ENCODE measurements at regions not wholly inside any gene's neighbourhood (a gene's known extent, or its start where the extent isn't known, plus 50 kb on each side); places are given as distances from the start of the nearest gene placed in this dataset.

DNA sequence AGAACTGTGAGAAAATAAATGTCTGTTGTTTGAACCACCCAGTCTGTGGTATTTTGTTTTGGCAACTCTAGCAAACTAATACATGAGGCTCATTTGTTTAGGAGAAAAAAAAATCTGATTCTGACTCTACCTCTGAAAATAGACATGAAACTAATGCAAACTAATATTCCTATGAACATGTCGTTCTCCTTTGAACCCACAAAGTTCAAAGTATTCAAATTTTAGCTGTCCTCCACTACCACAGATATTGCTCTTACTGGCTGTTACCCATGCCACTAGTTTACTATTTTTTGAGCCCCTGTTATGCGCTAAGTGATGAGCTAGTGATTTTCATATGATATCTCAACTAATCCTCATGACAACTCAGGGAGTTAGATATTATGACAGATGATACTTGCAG is 58.8 kb upstream of the ZNF804B start:
- DNase-seq, result no peak
- in situ Hi-C loops (cut with MboI; ENCODE audit: low pct_unique_long_range_greater_than_20kb, low sequenced_read_pairs), result no loop called here

DNA sequence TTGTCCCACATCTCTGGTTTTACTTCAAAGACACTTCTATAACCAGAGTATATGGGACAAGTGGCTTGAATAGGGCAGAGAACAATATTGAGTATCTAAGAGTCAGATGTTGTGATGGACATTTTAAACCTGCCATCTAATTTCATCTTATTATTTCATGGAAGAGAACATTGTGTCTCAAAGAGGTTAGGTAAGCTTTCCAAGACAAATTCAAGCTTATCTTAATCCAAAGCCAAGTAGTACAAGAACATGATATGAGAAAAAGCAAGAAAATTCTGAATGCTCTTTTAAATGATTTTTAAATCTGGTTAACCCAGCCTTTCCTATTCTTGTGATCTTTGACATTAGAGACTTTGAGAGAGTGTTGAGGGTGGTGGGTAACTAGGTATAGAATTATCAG is 65.3 kb upstream of the ZNF804B start:
- no peak for DNase-seq
- in situ Hi-C loops (cut with MboI; ENCODE audit: low pct_unique_long_range_greater_than_20kb, low sequenced_read_pairs), result no loop called here

- in situ Hi-C loops (cut with MboI; ENCODE audit: low pct_unique_long_range_greater_than_20kb, low sequenced_read_pairs), result no loop called here
- no peak for DNase-seq
Measured at GRCh38 chr7:88693131-88693530, 66.4 kb upstream of the ZNF804B start.

DNA sequence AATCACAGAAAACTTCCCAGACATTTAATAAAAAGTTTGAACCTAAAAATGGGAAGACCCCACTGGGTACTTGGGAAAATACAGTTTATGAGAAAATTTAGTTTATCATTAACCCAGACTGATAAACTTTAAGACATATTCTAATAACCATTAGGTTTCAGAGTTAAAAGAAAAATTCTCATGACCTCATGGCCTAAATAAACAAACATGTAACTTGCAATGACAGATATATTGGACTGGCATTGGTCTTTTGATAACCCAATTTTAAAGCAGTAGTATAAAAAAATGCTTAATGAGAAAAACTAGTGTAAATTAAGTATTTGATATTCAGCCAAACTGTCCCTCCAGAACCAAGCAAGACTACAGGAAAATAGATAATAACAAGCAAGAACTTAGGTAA is 67.0 kb upstream of the ZNF804B start:
- in situ Hi-C loops (cut with MboI; ENCODE audit: low pct_unique_long_range_greater_than_20kb, low sequenced_read_pairs), result no loop called here
- no peak for DNase-seq

GRCh38 chr7:88689821-88690220 is 69.7 kb upstream of the ZNF804B start:
- DNase-seq, result no peak
- in situ Hi-C loops (cut with MboI; ENCODE audit: low pct_unique_long_range_greater_than_20kb, low sequenced_read_pairs), result no loop called here

GRCh38 chr7:88688222-88688621 is 71.3 kb upstream of the ZNF804B start:
- in situ Hi-C loops (cut with MboI; ENCODE audit: low pct_unique_long_range_greater_than_20kb, low sequenced_read_pairs), result no loop called here
- no peak for DNase-seq

- DNase-seq, result no peak
- in situ Hi-C loops (cut with MboI; ENCODE audit: low pct_unique_long_range_greater_than_20kb, low sequenced_read_pairs), result no loop called here
Measured at GRCh38 chr7:88686468-88687229, 72.9 kb upstream of the ZNF804B start.

DNA sequence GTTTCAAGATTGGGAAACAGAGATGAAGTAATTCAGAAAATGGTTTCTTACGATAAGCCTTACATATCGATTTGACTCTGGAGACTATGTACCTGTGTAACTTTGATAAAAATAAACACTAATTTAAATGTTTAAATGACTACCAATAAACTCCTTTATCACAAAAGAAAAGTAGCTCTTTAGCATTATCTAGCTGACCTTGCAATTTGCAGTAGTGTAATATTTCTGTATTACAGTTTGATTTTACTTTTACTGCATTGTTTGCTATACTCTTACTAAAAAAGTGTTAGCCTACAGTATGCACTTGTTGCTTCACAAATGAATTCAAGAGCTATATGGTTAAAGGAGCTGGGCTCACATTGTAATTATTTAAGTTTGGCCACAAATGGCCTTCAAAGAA is 77.8 kb upstream of the ZNF804B start:
- in situ Hi-C loops (cut with MboI; ENCODE audit: low pct_unique_long_range_greater_than_20kb, low sequenced_read_pairs), result no loop called here
- no peak for DNase-seq

- no peak for DNase-seq
- in situ Hi-C loops (cut with MboI; ENCODE audit: low pct_unique_long_range_greater_than_20kb, low sequenced_read_pairs), result no loop called here
Measured at GRCh38 chr7:88670536-88670935, 89.0 kb upstream of the ZNF804B start.

DNA sequence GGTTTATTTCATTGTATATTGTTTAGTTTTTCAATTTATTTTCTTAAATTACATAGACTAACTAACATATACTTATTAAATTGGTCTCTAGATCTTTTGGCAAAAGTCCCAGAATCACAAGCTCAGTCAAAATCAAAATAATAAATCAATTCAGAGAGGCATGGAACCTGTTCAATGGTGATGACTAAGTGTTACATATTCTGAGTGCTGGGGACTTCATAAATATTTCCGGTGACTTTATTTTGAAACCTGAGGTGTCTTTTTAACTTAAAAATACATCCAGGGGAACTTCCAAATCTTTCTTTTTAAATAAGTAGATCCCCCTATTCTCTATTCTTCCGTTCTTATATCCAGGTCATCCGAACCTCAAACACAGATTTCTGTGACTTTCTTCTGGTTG is 89.6 kb upstream of the ZNF804B start:
- no peak for DNase-seq
- in situ Hi-C loops (cut with MboI; ENCODE audit: low pct_unique_long_range_greater_than_20kb, low sequenced_read_pairs), result no loop called here

DNA sequence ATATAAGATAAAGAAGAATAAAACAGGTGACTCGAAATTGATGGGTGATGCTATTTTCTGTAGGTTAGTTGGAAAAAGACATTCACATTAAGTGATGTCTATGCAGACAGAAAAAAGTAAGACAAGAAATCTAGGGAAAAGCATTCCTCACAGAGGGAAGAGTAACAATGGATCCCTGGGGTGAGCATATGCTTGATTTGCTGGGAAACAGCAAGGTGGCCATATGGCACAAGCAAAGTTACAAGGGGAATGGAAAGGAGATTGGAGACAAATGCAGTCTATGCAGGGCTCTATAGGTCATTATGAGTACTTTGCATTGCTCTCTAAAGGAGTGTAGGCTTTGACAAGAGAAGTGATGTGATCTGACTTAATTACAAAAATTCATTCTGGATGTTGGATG is 90.9 kb upstream of the ZNF804B start:
- in situ Hi-C loops (cut with MboI; ENCODE audit: low pct_unique_long_range_greater_than_20kb, low sequenced_read_pairs), result no loop called here
- no peak for DNase-seq

DNA sequence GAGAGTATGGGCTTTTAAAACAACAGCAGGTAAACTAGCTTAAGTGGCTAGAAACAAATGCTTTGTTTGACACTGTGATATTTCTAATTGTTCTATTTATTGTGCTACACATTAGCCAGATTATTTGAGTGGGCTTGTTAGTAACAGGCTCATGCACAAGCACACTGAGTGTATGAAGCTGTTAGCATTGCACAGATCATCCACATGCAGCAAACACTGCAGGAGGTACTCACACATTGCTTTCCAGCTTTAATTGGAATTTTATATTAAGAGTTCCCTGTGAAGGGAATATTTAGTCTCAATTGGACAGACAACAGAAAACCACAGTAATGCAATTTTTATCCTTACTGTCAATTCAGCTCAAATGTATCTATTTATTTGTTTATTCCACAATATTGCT is 92.9 kb upstream of the ZNF804B start:
- no peak for DNase-seq

GRCh38 chr7:88665892-88666514 is 93.5 kb upstream of the ZNF804B start:
- no peak for DNase-seq
- in situ Hi-C loops (cut with MboI; ENCODE audit: low pct_unique_long_range_greater_than_20kb, low sequenced_read_pairs), result no loop called here

More for the DNA sequence above, 92.9 kb upstream of the ZNF804B start:
- in situ Hi-C loops (cut with MboI; ENCODE audit: low pct_unique_long_range_greater_than_20kb, low sequenced_read_pairs), result no loop called here

- DNase-seq, result no peak
- in situ Hi-C loops (cut with MboI; ENCODE audit: low pct_unique_long_range_greater_than_20kb, low sequenced_read_pairs), result no loop called here
Measured at GRCh38 chr7:88664630-88665233, 94.8 kb upstream of the ZNF804B start.

GRCh38 chr7:88661921-88662320 is 97.6 kb upstream of the ZNF804B start:
- in situ Hi-C loops (cut with MboI; ENCODE audit: low pct_unique_long_range_greater_than_20kb, low sequenced_read_pairs), result no loop called here
- DNase-seq, result no peak

GRCh38 chr7:88647825-88648224 is 111.7 kb upstream of the ZNF804B start:
- in situ Hi-C loops (cut with MboI; ENCODE audit: low pct_unique_long_range_greater_than_20kb, low sequenced_read_pairs), result no loop called here
- no peak for DNase-seq

DNA sequence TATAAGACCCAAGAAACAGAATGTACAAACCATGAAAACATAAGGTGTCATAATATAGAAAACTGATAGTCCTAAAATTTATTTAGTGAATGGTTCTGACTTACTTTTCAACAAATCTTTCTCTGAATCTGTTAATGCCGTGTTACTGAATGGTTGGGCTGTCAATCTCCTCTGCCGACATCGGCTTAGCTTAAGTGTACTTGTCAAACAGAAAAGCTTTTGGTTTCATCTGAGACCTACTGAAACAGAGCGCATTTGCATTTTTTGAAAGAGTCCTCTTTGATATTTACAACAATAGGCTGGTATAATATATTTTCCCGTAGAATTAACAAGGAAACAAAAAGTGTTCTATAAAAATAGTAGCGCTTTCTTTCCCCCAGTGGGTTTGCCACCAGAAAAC is 120.9 kb upstream of the ZNF804B start:
- no peak for DNase-seq
- in situ Hi-C loops (cut with MboI; ENCODE audit: low pct_unique_long_range_greater_than_20kb, low sequenced_read_pairs), result no loop called here

DNA sequence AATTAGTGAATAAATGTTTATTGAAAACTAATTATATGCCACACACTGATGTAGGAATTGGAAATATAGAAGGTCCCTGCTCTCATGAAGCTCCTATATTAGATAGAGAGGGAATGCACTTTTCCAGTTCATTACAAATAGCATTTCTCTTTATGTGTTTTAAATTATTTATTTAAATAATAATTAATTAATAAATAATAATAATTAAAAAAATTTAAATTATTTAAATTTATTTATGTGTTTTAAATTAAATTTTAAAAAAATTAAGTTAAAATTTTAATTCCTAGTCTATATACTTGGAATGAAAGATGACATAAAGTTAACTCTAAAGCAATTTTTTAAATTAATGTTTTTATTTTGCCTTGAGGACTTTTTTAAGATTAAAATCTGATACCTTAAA is 121.7 kb upstream of the ZNF804B start:
- in situ Hi-C loops (cut with MboI; ENCODE audit: low pct_unique_long_range_greater_than_20kb, low sequenced_read_pairs), result no loop called here
- DNase-seq, result no peak

- in situ Hi-C loops (cut with MboI; ENCODE audit: low pct_unique_long_range_greater_than_20kb, low sequenced_read_pairs), result no loop called here
- no peak for DNase-seq
Measured at GRCh38 chr7:88635149-88635548, 124.4 kb upstream of the ZNF804B start.

DNA sequence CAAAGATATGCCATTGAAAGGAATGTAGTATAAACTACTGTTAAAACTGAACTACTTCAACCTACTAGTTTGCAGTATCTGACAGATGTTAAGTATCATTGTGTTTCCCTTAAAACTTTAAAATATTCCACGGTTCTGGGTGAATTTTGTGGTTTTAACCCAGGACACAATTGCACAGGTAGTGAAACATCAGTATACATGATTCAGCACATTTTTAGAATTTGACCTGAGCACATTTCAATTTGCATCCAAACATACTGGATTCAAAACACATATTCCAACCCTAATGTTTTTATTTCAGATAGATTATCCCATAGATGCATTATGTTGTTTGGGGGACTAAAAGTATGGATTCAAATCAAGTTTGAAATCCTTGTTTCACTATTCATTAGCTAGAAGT is 129.9 kb upstream of the ZNF804B start:
- DNase-seq, result no peak
- in situ Hi-C loops (cut with MboI; ENCODE audit: low pct_unique_long_range_greater_than_20kb, low sequenced_read_pairs), result no loop called here
